ENCODE measurements at regions not wholly inside any gene's neighbourhood (a gene's known extent, or its start where the extent isn't known, plus 50 kb on each side); places are given as distances from the start of the nearest gene placed in this dataset.

GRCh38 chr6:15722731-15723130 is 59.9 kb upstream of the DTNBP1 start:
- H3K4me3 Mint-ChIP-seq: no peak overlapping the region
- no peaks in the 10 kb centered on the region for H3K36me3 Mint-ChIP-seq
- H3K4me1 Mint-ChIP-seq: no peaks in the 10 kb centered on the region
- DNase-seq: no peak
- H3K9me3 Mint-ChIP-seq: peaks cover 0 to 2% (median 0%) of the 10 kb centered on the region in 6 donors
- peaks cover under 1 to 5% (median 2%) of the 10 kb centered on the region in 3 donors for H3K27me3 Mint-ChIP-seq (ENCODE audit: low read depth in 3 of 3)
- no peak overlapping the region for H3K27ac Mint-ChIP-seq

- H3K9me3 Mint-ChIP-seq: peaks cover 0 to 5% (median 2%) of the 10 kb centered on the region in 6 donors
- no peak overlapping the region for H3K4me3 Mint-ChIP-seq
- H3K4me1 Mint-ChIP-seq: no peaks in the 10 kb centered on the region
- DNase-seq: no peak
- H3K27ac Mint-ChIP-seq: no peak overlapping the region
- H3K36me3 Mint-ChIP-seq: peaks cover 0 to 4% (median 0%) of the 10 kb centered on the region in 3 donors
- H3K27me3 Mint-ChIP-seq (ENCODE audit: low read depth in 3 of 3): peaks cover 2 to 7% (median 2%) of the 10 kb centered on the region in 3 donors
Observed at GRCh38 chr6:15716889-15717288, 54.1 kb upstream of the DTNBP1 start.

GRCh38 chr6:15715851-15716250 is 53.0 kb upstream of the DTNBP1 start:
- Mint-ChIP-seq H3K4me1 (no peaks in the 10 kb centered on the region), H3K27me3 (ENCODE audit: low read depth in 3 of 3) (peaks cover 0 to 3% (median 2%) of the 10 kb centered on the region in 3 donors), H3K9me3 (peaks cover 0 to 5% (median 2%) of the 10 kb centered on the region in 6 donors), H3K4me3 (no peak overlapping the region), H3K27ac (no peak overlapping the region), H3K36me3 (peaks cover 0 to 4% (median 0%) of the 10 kb centered on the region in 3 donors)
- DNase-seq: no peak

- H3K4me3 Mint-ChIP-seq: no peak overlapping the region
Observed at GRCh38 chr6:15715060-15715459, 52.2 kb upstream of the DTNBP1 start.

GRCh38 chr6:15714658-15715057 is 51.8 kb upstream of the DTNBP1 start:
- no peaks in the 10 kb centered on the region for H3K4me1 Mint-ChIP-seq
- peaks cover 0 to 2% (median 1%) of the 10 kb centered on the region in 3 donors for H3K27me3 Mint-ChIP-seq (ENCODE audit: low read depth in 3 of 3)
- DNase-seq: no peak
- H3K36me3 Mint-ChIP-seq: peaks cover 0 to 4% (median 0%) of the 10 kb centered on the region in 3 donors
- H3K4me3 Mint-ChIP-seq: no peak overlapping the region
- H3K27ac Mint-ChIP-seq: no peak overlapping the region
- peaks cover 0 to 5% (median under 1%) of the 10 kb centered on the region in 6 donors for H3K9me3 Mint-ChIP-seq

More at GRCh38 chr6:15715060-15715459, 52.2 kb upstream of the DTNBP1 start:
- DNase-seq: no peak
- peaks cover 0 to 5% (median 1%) of the 10 kb centered on the region in 6 donors for H3K9me3 Mint-ChIP-seq
- H3K36me3 Mint-ChIP-seq: peaks cover 0 to 4% (median 0%) of the 10 kb centered on the region in 3 donors
- H3K27ac Mint-ChIP-seq: no peak overlapping the region
- peaks cover 0 to 2% (median 1%) of the 10 kb centered on the region in 3 donors for H3K27me3 Mint-ChIP-seq (ENCODE audit: low read depth in 3 of 3)
- no peaks in the 10 kb centered on the region for H3K4me1 Mint-ChIP-seq

- peaks cover 0 to 5% (median under 1%) of the 10 kb centered on the region in 6 donors for H3K9me3 Mint-ChIP-seq
Observed at GRCh38 chr6:15713325-15713724, 50.5 kb upstream of the DTNBP1 start.

GRCh38 chr6:15712797-15713196 is 50.0 kb upstream of the DTNBP1 start:
- no peaks in the 10 kb centered on the region for H3K4me1 Mint-ChIP-seq
- H3K9me3 Mint-ChIP-seq: peaks cover 0 to 5% (median under 1%) of the 10 kb centered on the region in 6 donors
- no peak overlapping the region for H3K27ac Mint-ChIP-seq
- H3K36me3 Mint-ChIP-seq: peaks cover 0 to 4% (median 0%) of the 10 kb centered on the region in 3 donors
- no peak for DNase-seq
- H3K4me3 Mint-ChIP-seq: no peak overlapping the region
- H3K27me3 Mint-ChIP-seq (ENCODE audit: low read depth in 3 of 3): peaks cover 0 to 4% (median 2%) of the 10 kb centered on the region in 3 donors

More at GRCh38 chr6:15713325-15713724, 50.5 kb upstream of the DTNBP1 start:
- peaks cover 0 to 4% (median 0%) of the 10 kb centered on the region in 3 donors for H3K36me3 Mint-ChIP-seq
- H3K4me3 Mint-ChIP-seq: no peak overlapping the region
- no peaks in the 10 kb centered on the region for H3K4me1 Mint-ChIP-seq
- H3K27me3 Mint-ChIP-seq (ENCODE audit: low read depth in 3 of 3): peaks cover 0 to 4% (median 2%) of the 10 kb centered on the region in 3 donors
- no peak for DNase-seq
- H3K27ac Mint-ChIP-seq: no peak overlapping the region
